ENCODE measurements at regions not wholly inside any gene's neighbourhood (a gene's known extent, or its start where the extent isn't known, plus 50 kb on each side); places are given as distances from the start of the nearest gene placed in this dataset.
"Not testable (repeated sequence)": the region's sequence is repeated elsewhere in the genome, so short reads cannot be mapped to it uniquely, and the experiment has no call there.

DNA sequence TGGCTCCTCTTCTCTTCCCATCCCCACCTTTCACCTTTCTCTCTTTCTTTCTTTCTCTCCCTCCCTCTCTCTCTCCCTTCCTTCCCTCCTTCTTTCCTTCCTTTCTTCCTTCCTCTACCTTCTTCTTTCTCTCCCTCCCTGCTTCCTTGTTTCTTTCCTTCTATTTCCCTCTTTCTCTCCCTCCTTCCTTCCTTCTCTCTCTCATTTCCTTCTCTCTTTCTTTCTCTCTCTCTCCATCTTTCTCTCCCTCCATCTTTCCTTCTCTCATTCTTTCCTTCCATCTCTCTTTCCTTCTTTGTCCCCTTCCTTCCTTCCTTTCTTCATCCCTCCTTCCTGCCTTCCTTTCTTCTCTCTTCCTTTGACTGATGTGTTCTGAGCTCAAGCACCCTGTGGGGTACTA, 1467.0 kb upstream of the DEFB115 start:
- H3K4me3 ChIP-seq (ENCODE audit: low read depth, low read length), result no peak overlapping the region
- TF ChIP-seq, protein P1, sequence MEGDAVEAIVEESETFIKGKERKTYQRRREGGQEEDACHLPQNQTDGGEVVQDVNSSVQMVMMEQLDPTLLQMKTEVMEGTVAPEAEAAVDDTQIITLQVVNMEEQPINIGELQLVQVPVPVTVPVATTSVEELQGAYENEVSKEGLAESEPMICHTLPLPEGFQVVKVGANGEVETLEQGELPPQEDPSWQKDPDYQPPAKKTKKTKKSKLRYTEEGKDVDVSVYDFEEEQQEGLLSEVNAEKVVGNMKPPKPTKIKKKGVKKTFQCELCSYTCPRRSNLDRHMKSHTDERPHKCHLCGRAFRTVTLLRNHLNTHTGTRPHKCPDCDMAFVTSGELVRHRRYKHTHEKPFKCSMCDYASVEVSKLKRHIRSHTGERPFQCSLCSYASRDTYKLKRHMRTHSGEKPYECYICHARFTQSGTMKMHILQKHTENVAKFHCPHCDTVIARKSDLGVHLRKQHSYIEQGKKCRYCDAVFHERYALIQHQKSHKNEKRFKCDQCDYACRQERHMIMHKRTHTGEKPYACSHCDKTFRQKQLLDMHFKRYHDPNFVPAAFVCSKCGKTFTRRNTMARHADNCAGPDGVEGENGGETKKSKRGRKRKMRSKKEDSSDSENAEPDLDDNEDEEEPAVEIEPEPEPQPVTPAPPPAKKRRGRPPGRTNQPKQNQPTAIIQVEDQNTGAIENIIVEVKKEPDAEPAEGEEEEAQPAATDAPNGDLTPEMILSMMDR (IDR thresholded peaks at IDR 0.05; ENCODE audit: borderline replicate concordance, insufficient read depth, low read depth, low read length), result no peak

DNA sequence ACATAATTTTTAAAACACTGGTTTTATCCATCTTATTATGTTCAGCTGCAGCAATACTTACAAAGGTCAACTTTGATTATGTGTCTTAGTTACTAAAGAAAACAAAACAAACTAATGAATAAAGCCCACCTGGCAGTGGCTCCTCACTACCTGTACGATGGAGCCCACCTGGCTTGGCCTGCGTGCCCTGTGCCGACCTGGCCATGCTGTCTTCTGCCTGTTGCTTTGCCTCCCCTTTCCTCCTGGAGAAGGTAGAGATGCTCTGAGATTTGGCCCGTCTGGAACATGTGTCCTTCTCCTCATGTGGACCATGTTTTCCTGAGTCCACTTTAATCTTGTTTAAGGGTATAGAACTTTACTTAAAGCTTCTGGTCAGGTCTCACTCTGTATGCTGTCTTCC, 1426.0 kb upstream of the DEFB115 start:
- H3K4me3 ChIP-seq (ENCODE audit: low read depth, low read length), result not testable (repeated sequence)

GRCh38 chr20:29868014-29868413, 1389.5 kb upstream of the DEFB115 start:
- not testable (repeated sequence) for H3K4me3 ChIP-seq (ENCODE audit: low read depth, low read length)

DNA sequence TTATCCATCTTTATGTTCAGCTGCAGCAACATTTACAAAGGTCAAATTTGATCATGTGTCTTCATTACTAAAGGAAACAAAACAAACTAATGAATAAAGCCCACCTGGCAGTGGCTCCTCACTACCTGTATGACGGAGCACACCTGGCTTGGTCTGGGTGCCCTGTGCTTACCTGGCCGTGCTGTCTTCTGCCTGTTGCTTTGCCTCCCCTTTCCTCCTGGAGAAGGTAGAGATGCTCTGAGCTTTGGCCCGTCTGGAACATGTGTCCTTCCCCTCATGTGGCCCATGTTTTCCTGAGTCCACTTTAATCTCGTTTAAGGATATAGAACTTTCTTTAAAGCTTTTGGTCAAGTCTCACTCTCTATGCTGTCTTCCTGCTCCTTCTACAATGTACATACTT, 1388.8 kb upstream of the DEFB115 start:
- H3K4me3 ChIP-seq (ENCODE audit: low read depth, low read length), result not testable (repeated sequence)

DNA sequence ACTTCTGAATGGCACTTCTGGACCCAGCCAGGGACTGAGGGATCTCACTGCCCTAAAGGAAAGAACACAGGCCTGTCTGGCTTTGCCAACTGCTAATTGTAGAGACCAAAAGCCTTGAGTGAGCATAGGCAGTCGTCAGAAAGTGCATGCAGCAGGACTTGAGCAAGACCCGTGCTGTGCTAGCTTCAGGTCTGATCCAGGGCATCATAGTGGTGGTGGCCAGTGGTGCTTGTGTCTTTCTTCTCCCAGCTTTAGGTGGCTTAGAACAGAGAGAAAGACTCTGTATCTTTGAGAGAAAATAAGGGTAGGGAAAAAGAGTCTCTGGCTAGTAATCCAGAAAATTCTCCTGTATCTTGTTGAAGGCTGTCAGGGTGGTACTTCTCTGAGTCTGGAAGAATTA, 1385.6 kb upstream of the DEFB115 start:
- H3K4me3 ChIP-seq (ENCODE audit: low read depth, low read length), result not testable (repeated sequence)

DNA sequence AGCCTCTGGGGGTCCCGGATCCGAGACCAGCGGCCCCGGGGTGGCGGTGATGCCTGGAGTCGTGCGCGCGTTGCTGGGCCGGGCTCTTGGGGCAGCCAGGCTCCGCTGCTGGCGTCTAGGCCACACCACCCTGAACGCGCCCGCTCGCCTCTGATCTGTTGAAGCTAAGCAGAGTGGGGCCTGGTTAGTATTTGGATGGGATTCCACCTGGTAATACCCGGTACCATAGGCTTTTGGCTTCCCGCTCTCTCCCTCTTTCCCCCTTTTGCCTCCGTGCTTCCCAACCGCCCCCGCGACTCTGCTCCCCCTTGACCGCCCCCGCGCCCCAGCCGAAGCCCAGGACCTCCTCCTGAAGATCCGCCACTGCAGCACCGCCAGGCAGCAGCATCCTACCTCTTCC, 1383.5 kb upstream of the DEFB115 start:
- peak overlapping the region; percentile 54 for H3K4me3 ChIP-seq (ENCODE audit: low read depth, low read length)
- TF ChIP-seq, protein P1 (IDR thresholded peaks at IDR 0.05; ENCODE audit: borderline replicate concordance, insufficient read depth, low read depth, low read length), result no peak

DNA sequence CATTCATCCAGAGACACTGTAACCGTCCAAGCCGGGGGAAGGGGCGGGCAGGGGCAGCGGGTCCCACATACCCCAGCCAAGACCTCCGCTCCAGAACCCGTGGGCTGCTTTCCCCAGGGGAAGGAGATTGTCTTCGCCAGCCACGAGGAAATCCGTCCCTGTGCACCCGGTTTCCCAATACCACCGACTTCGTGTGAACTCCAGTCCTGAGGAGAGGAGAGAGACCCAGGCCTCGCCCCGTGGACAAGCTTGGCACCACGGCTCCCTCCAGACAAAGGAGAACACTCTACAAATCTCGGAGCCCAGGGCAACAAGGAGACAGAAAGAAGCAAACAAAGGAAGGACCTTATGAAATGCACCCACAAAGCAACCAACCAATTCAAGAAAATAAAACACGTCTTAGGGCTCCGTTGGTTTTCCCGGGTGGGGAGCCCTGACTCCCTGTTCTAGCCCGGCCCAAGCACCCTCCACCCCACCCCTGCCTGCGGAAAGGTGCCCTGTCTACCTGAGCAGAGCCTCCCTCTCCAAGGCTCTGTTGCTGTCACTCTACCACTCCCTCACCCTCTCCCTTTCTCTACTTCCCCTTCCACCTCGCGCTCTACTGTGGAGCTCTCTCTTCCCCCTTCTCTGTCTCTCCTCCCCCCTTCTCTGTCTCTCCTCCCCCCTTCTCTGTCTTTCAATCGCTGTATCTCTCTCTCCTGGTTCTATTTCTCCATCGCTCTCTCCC, 1382.8 kb upstream of the DEFB115 start:
- TF ChIP-seq, protein P1 (IDR thresholded peaks at IDR 0.05; ENCODE audit: borderline replicate concordance, insufficient read depth, low read depth, low read length), result no peak
- no peak overlapping the region for H3K4me3 ChIP-seq (ENCODE audit: low read depth, low read length)

- not testable (repeated sequence) for H3K4me3 ChIP-seq (ENCODE audit: low read depth, low read length)
These were observed 1382.0 kb upstream of the DEFB115 start for GRCh38 chr20:29875321-29876083.

DNA sequence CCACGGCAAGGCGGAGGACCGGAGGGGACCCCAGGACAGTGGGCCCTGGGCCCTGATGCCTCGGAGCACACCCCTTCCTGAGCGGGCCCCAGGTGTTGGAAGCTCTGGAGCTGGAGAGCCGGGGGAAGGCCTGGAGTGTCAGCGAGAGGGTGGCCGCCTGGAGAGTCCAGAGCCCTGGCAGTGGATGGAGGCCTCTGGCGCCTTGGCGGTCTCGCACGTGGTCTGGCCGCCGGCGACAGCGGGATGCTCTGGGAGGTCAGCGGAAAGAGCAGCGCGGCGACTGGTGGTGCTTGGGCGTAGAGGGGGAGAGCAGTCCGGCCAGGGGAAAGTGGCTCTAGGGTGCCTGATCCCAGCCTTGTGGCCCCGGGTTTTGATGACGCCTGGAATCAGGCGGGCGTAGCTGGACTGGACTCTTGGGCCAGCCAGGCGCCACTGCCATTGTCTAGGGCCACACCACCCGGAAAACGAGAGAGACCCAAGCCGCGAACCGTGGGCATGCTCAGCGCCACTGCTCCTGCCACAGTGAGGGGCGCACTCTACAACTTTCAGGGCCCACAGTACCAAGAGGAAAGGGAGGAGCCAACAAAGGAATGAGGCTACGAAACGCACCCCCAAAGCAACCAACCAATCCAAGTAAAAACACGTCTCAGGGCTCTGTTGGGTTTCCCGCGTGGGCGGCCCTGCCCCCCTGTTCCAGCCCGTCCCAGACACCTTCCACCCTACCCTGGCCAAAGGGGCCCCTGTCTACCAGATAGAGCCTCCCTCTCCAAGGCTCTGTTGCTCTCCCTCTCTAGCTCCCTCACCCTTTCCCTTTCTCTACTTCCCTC, 1381.2 kb upstream of the DEFB115 start:
- not testable (repeated sequence) for H3K4me3 ChIP-seq (ENCODE audit: low read depth, low read length)

GRCh38 chr20:29876911-29877285, 1380.6 kb upstream of the DEFB115 start:
- H3K4me3 ChIP-seq (ENCODE audit: low read depth, low read length), result no peak overlapping the region
- TF ChIP-seq, protein P1 (IDR thresholded peaks at IDR 0.05; ENCODE audit: borderline replicate concordance, insufficient read depth, low read depth, low read length), result no peak

DNA sequence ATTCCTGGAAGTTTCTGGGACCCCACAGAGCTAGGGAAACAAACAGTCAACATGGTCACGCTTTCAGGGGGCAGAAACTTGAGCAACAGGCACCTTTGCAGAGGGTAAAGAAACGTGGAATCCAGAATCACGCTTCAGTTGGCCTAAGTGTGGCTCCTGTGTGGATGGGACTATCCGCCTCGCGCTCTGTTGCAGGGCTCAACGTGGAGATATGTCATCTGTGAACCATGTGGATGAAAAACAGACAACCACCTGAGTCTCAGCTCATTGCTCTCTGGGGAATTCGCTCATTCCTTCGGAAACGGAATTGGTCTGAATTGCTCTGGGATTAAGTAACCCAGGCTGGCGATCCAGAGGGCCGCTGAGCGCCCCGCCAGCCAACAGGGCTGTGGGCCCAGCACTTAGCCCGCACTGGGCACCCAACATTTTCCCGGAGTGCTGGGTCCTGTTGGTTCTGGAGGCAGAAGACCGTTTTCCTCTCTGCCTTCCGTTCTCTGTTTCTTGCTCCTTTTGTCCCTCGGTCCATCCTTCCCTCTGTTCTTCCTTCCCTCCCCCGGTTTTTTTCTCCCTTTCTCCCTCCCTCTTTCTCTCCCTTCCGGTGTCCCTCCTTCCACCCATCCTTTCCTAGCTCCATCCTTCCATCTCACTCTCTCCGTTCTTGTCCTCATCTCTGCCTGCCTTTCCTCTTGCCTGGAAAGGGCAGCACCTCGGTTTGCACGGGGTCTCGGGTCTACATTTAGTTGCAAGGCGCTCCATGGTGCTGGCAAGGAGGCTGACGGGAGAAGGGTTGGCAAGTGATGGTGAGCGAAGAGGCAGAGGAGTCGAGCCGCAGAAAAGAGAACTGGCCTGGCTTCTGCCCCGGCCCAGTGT, 1379.8 kb upstream of the DEFB115 start:
- H3K4me3 ChIP-seq (ENCODE audit: low read depth, low read length), result peak overlapping the region; percentile 48
